HS-5 (cell line): ENCODE measurements at regions not wholly inside any gene's neighbourhood (a gene's known extent, or its start where the extent isn't known, plus 50 kb on each side); places are given as distances from the start of the nearest gene placed in this dataset.

Source experiments
- DNase-seq: peaks from one replicate; pipeline ENCODE4 v3.0.0-alpha.2; 2012; ENCODE audit warnings: low read depth

GRCh38 chr5:165837286-165837685, 2331.9 kb downstream of the MAT2B start:
- DNase-seq, result no peak

DNA sequence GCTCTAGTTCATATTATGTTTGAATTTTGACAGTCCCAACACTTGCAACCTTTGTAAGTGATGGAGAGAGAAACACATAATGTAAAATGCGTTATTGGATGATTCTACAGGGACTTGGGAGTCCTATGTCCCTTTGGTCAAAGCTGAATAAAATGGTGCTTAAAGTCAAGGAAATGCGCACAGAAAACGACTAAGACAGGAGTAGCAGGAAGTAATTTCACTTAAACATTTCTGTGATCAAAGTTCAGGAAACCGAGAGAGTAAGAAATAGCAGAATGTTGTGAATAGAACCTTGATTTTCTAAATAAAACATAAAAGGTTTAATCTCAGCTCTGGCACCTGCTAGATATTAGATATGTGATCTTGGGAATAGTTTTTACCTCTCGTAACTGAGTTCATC, 2339.2 kb downstream of the MAT2B start:
- no peak for DNase-seq

- DNase-seq, result no peak
Observed at GRCh38 chr5:165858118-165858517, 2352.7 kb downstream of the MAT2B start.

GRCh38 chr5:165859251-165859650, 2353.8 kb downstream of the MAT2B start:
- DNase-seq, result no peak

GRCh38 chr5:165863239-165863638, 2357.8 kb downstream of the MAT2B start:
- DNase-seq, result no peak

DNA sequence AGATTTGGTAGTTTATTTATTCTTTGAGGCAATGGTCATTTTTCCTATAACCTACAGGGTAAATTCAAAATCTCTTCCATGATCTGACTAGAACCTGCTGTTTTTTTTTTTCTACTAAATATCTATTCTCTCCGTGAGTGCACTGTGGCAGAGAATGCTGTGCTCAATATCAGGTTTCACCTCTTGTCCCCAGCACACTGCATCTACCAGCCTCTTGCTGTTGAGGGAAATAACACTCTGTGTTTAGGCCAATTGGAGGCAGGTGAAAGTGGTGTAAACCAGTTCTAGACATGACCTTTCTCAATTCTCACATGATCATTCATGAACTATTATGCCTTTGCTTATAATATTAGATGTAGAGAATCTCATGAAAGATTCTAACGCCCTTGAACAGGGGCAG, 2365.9 kb downstream of the MAT2B start:
- no peak for DNase-seq

- DNase-seq, result no peak
Observed at GRCh38 chr5:165874851-165875250, 2369.4 kb downstream of the MAT2B start.

- no peak for DNase-seq
Observed at GRCh38 chr5:165876538-165876937, 2371.1 kb downstream of the MAT2B start.

DNA sequence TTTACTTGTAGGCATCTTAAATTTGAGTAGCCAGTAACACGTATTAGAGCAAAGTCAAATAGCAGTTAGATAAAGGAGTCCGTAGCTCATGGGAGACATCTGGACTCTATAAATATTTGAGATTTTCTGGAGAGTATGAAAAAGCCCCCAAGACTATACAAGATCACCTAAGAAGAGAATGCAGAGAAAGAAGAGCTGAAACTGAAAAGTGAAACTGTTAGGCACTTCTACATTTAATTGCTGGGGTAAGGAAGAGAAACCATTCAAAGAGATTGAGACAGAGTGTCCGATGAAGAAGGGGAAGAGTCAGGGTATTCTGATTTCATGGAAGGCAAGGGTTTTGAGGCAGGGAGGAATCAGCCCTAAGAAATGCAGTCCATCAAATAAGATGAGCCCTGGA, 2372.1 kb downstream of the MAT2B start:
- no peak for DNase-seq

- no peak for DNase-seq
Observed at GRCh38 chr5:165881259-165881658, 2375.8 kb downstream of the MAT2B start.

GRCh38 chr5:165882099-165882498, 2376.7 kb downstream of the MAT2B start:
- no peak for DNase-seq

- DNase-seq, result no peak
Observed at GRCh38 chr5:165885623-165886350, 2380.4 kb downstream of the MAT2B start.

GRCh38 chr5:165887147-165887546, 2381.7 kb downstream of the MAT2B start:
- DNase-seq, result no peak

- DNase-seq, result no peak
Observed at GRCh38 chr5:165892383-165892782, 2387.0 kb downstream of the MAT2B start.

DNA sequence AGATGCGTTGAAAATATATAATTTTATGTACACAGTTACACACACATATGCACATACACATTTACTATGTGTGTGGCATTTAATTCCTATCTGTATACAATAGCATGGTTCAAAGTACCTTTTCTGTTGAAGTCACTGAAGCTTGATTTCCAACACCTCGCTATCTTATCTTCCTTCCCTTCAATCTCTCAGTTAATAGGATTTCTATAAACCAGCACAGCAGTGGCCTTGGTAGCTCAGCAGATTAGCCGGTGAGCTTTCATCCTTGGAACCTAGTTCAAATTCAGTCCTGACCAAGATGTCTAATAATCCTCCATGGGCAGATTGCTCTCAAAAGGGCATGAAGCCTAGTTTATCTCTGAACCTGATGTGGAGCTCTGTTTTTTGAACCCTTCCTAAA, 2389.5 kb downstream of the MAT2B start:
- no peak for DNase-seq

DNA sequence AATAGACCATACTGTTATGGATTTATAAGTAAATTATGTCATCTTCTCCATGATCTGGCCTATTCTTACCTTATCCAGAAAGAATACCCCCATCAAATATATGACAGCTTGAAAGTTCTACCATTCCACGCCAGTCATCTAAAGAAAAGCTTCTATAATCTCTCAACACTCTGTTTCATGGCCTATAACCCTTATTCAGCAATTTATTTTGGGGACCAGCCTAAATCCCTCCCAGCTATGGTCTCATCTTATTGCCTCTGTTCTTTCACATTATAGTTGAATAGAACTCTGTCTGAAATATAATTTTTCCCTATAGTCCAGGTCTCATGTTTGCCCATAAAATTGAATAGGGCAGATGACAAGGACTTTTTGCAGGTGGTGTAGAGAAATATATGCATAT, 2387.6 kb upstream of the WWC1 start:
- DNase-seq, result no peak

GRCh38 chr5:165906871-165907270, 2384.6 kb upstream of the WWC1 start:
- peak; percentile 37 for DNase-seq

- no peak for DNase-seq
Observed at GRCh38 chr5:165913059-165913458, 2378.4 kb upstream of the WWC1 start.

DNA sequence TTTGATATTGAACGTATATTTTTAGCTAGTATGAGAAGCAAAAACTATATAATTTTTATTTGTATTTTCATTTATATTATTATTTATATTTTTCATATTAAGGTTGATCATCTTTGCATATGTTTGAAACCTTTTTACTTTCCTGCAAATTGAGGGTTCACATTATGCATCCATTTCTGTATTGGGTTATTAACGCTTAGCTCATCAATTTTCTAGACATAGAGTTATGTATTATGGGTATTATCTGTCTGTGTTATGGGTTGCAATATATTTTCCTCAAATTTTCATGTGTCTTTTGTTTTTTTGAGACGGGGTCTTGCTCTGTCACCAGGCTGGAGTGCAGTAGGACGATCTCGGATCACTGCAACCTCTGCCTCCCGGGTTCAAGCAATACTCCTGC, 2377.0 kb upstream of the WWC1 start:
- no peak for DNase-seq

DNA sequence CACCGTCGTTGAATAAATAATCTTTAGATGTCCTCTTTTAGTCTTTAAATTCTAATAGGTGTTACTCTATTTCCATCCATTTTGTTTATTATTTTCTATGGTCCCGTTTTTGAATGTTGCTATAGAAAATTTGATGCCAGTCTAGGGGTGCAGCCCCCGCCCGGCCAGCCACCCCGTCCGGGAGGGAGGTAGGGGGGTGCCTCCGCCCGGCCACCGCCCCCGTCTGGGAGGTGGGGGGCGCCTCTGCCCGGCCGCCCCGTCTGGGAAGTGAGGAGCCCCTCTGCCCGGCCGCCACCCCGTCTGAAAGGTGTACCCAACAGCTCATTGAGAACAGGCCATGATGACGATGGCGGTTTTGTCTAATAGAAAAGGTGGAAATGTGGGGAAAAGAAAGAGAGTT, 2372.2 kb upstream of the WWC1 start:
- DNase-seq, result no peak

DNA sequence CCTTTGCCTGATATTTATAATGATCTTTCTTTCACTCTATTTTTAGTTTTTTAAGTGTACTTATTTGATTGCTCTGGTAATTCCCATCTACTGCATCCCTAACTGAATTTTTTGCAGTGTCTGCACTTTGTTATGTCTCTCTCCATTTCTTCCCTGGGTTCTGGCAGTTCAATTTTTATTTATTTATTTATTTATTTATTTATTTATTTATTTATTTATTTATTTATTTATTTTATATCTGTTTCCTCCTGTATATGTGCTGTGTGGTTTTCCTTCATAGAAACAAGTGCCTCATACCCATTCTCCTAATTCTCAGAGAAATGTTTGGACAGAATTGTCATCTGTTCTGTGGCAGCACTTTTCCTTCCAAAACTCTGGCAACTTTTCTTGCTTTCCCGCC, 2370.8 kb upstream of the WWC1 start:
- no peak for DNase-seq

- DNase-seq, result no peak
Observed at GRCh38 chr5:165928971-165929370, 2362.5 kb upstream of the WWC1 start.

DNA sequence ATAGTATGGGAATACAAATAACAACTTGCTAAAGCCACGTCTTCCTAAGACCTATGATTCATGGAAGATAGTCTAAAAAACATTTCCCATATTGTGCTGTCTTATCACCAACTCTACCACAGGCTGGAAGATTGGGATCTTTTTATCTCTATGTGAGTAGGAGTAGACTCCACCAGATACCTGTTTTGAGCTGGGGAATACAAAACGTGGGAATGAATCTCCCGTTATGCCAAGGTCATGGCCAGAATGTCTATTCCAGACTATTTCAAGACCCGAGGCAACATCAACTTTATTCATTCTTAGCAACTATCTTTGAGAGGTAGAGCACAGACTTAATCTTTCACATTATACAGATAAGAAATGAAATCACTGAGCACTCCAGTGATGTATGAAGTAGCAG, 2350.9 kb upstream of the WWC1 start:
- no peak for DNase-seq

- DNase-seq, result no peak
Observed at GRCh38 chr5:165956854-165957253, 2334.6 kb upstream of the WWC1 start.

GRCh38 chr5:165981671-165982070, 2309.8 kb upstream of the WWC1 start:
- no peak for DNase-seq
